ENCODE measurements at regions not wholly inside any gene's neighbourhood (a gene's known extent, or its start where the extent isn't known, plus 50 kb on each side); places are given as distances from the start of the nearest gene placed in this dataset.

GRCh38 chr5:164412531-164412930, 907.1 kb downstream of the MAT2B start:
- TF ChIP-seq CTCF (IDR thresholded peaks at IDR 0.05), result no peak
- intact Hi-C loops (cut with DNase I), result no loop called here
- Histone ChIP-seq H3K27ac (no peak overlapping the region), H3K27me3 (no peaks in the 10 kb centered on the region), H3K36me3 (no peaks in the 10 kb centered on the region), H3K9me3 (no peaks in the 10 kb centered on the region), H3K4me1 (no peaks in the 10 kb centered on the region), H3K4me3 (no peak overlapping the region)
- ATAC-seq (no peak), DNase-seq (no peak)

- no peaks in the 10 kb centered on the region for H3K4me1 ChIP-seq
- ATAC-seq, result no peak
These were observed 914.7 kb downstream of the MAT2B start for GRCh38 chr5:164420161-164420560.

GRCh38 chr5:164422400-164422799, 917.0 kb downstream of the MAT2B start:
- Histone ChIP-seq H3K27me3 (no peaks in the 10 kb centered on the region), H3K36me3 (no peaks in the 10 kb centered on the region), H3K9me3 (peaks cover 7% of the 10 kb centered on the region), H3K27ac (no peak overlapping the region), H3K4me1 (no peaks in the 10 kb centered on the region), H3K4me3 (no peak overlapping the region)
- TF ChIP-seq CTCF (IDR thresholded peaks at IDR 0.05), result no peak
- no peak for ATAC-seq
- no peak for DNase-seq
- intact Hi-C loops (cut with DNase I), result no loop called here

More at GRCh38 chr5:164420161-164420560, 914.7 kb downstream of the MAT2B start:
- DNase-seq, result no peak
- no peak for TF ChIP-seq CTCF (IDR thresholded peaks at IDR 0.05)
- H3K9me3 ChIP-seq, result peaks cover 7% of the 10 kb centered on the region
- no peaks in the 10 kb centered on the region for H3K36me3 ChIP-seq
- H3K27ac ChIP-seq, result no peak overlapping the region
- intact Hi-C loops (cut with DNase I), result no loop called here
- no peaks in the 10 kb centered on the region for H3K27me3 ChIP-seq
- H3K4me3 ChIP-seq, result no peak overlapping the region

- H3K9me3 ChIP-seq, result no peaks in the 10 kb centered on the region
- no peak for TF ChIP-seq CTCF (IDR thresholded peaks at IDR 0.05)
These were observed 926.4 kb downstream of the MAT2B start for GRCh38 chr5:164431634-164432304.

GRCh38 chr5:164433106-164433870, 927.9 kb downstream of the MAT2B start:
- DNase-seq (no peak), ATAC-seq (peak; percentile 37)
- Histone ChIP-seq H3K9me3 (no peaks in the 10 kb centered on the region), H3K27me3 (no peaks in the 10 kb centered on the region), H3K4me3 (no peak overlapping the region), H3K4me1 (no peaks in the 10 kb centered on the region), H3K36me3 (no peaks in the 10 kb centered on the region), H3K27ac (no peak overlapping the region)
- intact Hi-C loops (cut with DNase I), result no loop called here
- no peak for TF ChIP-seq CTCF (IDR thresholded peaks at IDR 0.05)

More at GRCh38 chr5:164431634-164432304, 926.4 kb downstream of the MAT2B start:
- Histone ChIP-seq H3K36me3 (no peaks in the 10 kb centered on the region), H3K27ac (no peak overlapping the region), H3K27me3 (no peaks in the 10 kb centered on the region), H3K4me3 (no peak overlapping the region), H3K4me1 (no peaks in the 10 kb centered on the region)
- ATAC-seq, result no peak
- DNase-seq, result no peak
- intact Hi-C loops (cut with DNase I), result no loop called here

Measured in upper lobe of right lung (tissue), 1 donor.